GM21529 (cell line): ENCODE measurements at regions not wholly inside any gene's neighbourhood (a gene's known extent, or its start where the extent isn't known, plus 50 kb on each side); places are given as distances from the start of the nearest gene placed in this dataset.
"Not testable (repeated sequence)": the region's sequence is repeated elsewhere in the genome, so short reads cannot be mapped to it uniquely, and the experiment has no call there.

ENCODE experiments used
- ATAC-seq: cut with Tn5 transposase; IDR thresholded peaks from one replicate; pipeline ENCODE4 v1.9.1; 2021; ENCODE audit not compliant: unreplicated experiment

- ATAC-seq: no peak
These were observed 862.6 kb upstream of the GOT2 start for GRCh38 chr16:59596693-59597092.

- no peak for ATAC-seq
These were observed 859.1 kb upstream of the GOT2 start for GRCh38 chr16:59593194-59593661.

DNA sequence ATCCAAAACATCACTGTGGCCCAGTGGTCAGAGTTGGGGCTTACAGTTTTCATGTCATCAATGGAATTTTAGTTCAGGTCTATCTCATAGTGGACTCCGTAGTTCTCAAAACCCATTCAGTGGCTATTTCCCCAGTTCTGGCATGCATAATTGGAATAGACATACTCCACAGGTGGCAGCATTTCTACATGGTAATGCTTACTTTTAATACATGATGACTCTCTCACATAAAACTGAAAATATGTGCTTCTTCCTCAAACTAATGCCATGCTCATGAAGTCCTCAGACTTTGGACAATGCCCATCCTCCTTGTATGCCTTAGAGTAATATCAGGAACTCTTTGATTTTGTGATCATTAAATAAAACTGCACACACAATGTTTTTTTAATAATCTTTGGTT, 857.4 kb upstream of the GOT2 start:
- no peak for ATAC-seq

- ATAC-seq: no peak
These were observed 856.7 kb upstream of the GOT2 start for GRCh38 chr16:59590845-59591244.

DNA sequence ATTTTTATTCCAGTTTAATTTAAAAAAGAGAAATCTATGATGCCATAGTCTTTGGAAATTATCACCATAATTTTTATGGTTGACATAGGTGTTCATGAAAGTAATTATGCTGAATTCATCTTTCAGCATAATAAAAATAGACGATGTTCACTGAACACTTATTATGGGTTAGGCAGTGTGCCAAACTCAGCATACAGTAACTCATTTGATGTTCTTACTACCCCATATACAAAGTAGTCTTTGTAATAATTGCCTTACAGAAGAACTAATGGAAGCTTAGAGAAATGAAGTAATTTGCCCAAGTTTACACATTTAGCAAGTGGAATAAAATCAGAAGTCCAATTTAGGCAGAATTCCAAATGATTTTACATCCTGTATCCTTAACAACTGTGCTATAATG, 852.2 kb upstream of the GOT2 start:
- no peak for ATAC-seq

GRCh38 chr16:59574296-59574695, 840.2 kb upstream of the GOT2 start:
- ATAC-seq: no peak

DNA sequence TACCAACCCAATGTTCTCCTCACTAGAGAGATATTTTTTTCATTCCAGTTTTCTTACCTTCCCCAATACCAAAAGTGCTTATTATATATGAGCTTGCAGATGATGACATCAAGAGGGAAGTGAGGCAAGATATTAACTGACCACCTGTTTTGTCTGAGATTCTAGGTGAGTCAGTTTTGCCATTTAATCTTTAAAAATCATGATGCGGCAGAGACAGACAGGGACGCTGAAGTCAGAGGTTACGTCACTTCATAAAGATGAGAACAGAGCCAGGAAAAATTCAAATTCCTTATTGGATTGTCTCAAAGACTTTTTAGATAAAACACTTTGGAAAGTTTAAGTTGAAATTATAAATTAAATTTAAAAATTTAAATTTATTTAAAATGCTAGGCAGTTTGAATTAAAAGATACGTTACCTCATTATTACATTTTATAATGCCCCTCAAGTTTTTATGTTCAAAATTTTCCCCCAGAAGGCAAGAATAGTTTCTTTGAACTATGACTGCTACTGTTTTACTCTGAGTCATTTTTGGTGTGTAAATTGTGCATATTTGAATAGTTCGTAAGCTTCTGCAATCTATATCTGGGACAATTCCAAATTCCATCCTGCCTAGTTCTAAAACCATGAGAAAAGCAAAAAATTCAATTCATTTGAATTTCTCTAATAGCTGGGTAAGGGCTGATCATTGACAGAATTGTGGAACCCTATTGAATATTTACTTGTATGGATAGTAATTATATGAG, 839.6 kb upstream of the GOT2 start:
- ATAC-seq: no peak

DNA sequence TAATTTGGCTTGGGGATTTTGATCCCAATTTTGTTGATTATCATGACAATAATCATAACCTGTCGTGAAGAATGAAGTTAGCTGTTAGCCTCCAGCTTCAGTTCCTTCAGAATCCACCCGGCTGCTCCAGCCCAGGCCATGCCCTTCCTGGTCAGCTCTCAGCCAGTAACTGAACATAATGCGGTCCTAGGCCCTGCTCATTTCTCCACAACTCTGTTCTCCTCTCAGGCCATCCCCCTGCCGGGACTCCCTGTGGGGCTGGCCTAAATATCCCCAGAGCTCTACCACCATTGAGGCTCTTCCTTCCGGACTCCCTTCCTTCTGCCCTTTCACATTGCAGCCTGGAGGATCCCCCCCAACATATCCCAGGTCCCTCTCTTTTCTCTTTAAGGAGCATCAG, 833.4 kb upstream of the GOT2 start:
- no peak for ATAC-seq

DNA sequence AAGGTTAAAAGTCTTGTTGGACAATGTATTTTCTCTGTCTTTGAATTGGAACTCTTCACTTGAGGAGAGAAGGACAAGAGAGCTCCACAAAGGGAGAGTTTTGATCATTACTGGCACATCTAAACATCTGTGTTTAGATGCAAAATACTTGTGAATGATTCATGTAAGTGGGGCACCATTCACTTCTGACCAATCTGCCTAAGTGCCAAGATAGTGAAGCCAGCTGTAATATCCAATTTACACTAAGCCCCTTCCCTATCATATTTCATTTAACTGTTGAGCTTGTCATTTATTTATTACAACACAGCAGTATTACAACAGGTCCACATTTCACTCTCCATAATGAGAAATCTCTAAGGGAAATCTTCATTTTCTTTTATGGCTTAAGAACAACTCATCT, 832.3 kb upstream of the GOT2 start:
- no peak for ATAC-seq

- ATAC-seq: no peak
These were observed 824.6 kb upstream of the GOT2 start for GRCh38 chr16:59558679-59559078.

DNA sequence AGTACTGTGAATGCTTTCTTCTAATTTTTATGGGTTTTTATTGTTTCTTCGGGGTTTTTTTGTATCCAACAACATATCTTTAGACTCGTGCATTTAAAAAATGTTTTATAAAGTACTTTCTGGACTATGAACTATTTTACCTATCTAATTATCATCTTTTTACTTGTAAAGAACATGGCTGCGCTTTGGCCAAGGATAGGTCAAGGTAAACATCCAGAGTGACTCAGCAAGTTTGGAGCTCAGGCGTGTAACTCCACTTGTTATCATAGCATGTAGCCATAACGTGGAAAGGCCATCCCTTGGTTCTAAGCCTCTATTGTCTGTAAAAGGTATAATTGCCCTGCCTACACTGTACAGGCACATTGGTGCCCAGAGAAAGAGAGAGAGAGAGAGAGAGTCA, 818.0 kb upstream of the GOT2 start:
- ATAC-seq: no peak

- no peak for ATAC-seq
These were observed 811.6 kb upstream of the GOT2 start for GRCh38 chr16:59545721-59546120.

- ATAC-seq: no peak
These were observed 809.5 kb upstream of the GOT2 start for GRCh38 chr16:59543641-59544040.

GRCh38 chr16:59540621-59541020, 806.5 kb upstream of the GOT2 start:
- no peak for ATAC-seq

DNA sequence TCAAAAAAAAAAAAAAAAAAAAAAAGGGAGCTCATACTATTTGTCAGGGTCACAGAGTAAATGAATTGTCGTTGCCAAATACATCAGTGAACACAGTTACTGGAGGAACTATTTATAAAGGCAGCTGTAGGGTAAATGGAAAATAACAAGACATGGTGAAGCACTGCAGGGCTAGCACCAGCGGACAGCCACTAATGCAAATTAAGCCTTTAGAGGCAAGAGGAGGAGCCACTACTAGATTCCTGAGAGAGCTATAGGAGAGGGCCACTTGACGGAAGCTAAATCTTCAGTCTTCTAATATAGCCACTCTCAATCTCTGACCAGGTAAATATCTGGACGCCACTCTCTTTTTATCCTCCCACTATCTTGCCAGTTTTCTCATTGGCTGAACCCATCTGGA, 801.2 kb upstream of the GOT2 start:
- ATAC-seq: no peak

- no peak for ATAC-seq
These were observed 793.3 kb upstream of the GOT2 start for GRCh38 chr16:59527206-59527997.

- no peak for ATAC-seq
These were observed 788.7 kb upstream of the GOT2 start for GRCh38 chr16:59522826-59523225.

GRCh38 chr16:59518721-59519120, 784.6 kb upstream of the GOT2 start:
- not testable (repeated sequence) for ATAC-seq

DNA sequence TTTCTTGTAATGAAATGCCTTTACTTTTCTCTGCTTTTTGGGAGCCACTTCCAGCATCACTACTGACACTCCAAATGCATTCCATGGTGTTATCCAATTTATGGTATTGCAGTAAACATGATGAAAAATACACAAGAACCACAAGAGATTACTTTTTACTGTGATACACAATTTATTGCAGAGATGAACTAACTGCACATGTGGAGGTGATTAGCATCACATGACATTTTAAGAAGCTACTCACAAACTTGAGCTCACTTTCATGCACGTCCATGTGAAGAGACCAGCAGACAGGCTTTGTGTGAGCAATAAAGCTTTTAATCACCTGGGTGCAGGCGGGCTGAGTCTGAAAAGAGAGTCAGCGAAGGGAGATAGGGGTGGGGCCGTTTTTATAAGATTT, 780.5 kb upstream of the GOT2 start:
- ATAC-seq: no peak

DNA sequence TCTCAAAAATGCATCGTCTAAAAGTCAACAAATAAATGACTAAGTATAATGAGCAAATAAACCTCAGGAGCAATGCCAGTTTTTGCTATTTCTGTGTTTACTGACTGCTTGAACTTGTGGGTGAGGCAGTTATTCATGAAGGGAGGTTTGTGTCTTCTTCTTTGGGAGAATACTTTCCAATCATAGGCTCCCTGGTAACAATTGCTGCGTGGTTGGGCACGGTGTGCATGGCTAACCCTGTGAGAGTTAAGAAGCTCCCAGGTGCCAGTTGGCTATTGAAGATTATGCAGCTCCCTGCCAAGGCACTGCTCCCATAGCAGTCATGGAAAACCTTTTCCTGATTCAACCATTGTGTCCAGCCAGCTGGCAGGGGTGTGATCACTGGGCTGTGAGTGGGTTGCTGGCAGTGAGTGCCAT, 775.9 kb upstream of the GOT2 start:
- no peak for ATAC-seq

GRCh38 chr16:59500601-59501000, 766.5 kb upstream of the GOT2 start:
- ATAC-seq: no peak

DNA sequence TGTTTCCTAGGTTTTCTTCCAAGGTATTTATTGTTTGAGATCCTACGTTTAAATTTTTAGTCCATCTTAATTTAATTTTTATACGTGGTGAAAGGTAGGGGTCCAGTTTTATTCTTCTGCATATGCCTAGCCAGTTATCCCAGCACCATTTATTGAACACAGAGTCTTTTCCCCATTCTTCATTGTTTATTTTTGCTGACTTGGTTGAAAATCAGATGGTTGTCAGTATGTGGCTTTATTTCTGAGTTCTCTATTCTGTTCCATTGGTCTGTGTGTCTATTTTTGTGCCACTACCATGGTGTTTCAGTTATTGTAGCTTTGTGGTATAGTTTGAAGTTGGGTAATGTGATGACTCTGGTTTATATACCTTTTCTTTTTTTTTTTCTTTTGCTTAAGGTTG, 753.0 kb upstream of the GOT2 start:
- no peak for ATAC-seq
